Endothelial cell of umbilical vein (primary cell): ENCODE measurements at regions not wholly inside any gene's neighbourhood (a gene's known extent, or its start where the extent isn't known, plus 50 kb on each side); places are given as distances from the start of the nearest gene placed in this dataset.

ENCODE experiments used
- BruUV-seq: library from RNA; stranded (reverse); fragments of 400-500 nt; replicated peaks from 2 replicates; lab custom pipeline; 2021; lab: Mats Ljungman, UMichigan
- CTCF ChIA-PET: fragments of 300-600, 350-600 bp; sonication (Branson Sonifier 250); formaldehyde crosslinking; loops from one replicate; lab custom pipeline; 2021; ENCODE audit warnings: antibody characterized with exemption, inconsistent platforms; lab: Charles Lee
- POLR2A ChIA-PET: fragments of 300-600, 350-600 bp; sonication (Branson Sonifier 250); formaldehyde crosslinking; loops from one replicate; lab custom pipeline; 2021; ENCODE audit warnings: antibody characterized with exemption, inconsistent platforms; lab: Charles Lee
- DNase-seq: peaks from one replicate; pipeline ENCODE4 v3.0.0-alpha.2; 2011; ENCODE audit warnings: low read depth, low spot score
- FAIRE-seq: peaks from 2 replicates; lab custom pipeline; 2011; peaks lifted over from hg19 to GRCh38; lab: Jason Lieb, UNC
- H2AFZ ChIP-seq: 2 replicates; pipeline ENCODE4 v1.6.0; 2012; ENCODE audit warnings: low read depth, low read length, control low read depth, inconsistent platforms
- H3K27ac ChIP-seq: 2 replicates; pipeline ENCODE4 v1.5.1; 2011; ENCODE audit warnings: low read depth, mild to moderate bottlenecking, control low read depth, low read length, moderate library complexity; ENCODE audit not compliant: insufficient read depth
- H3K27me3 ChIP-seq, 2 experiments: 2 replicates each; pipeline versions ENCODE4 v1.6.0 to v1.6.1; 2011; ENCODE audit warnings: low read length in 2 of 2, mixed read lengths in 1 of 2; ENCODE audit not compliant: control insufficient read depth in 2 of 2, insufficient read depth in 2 of 2
- H3K36me3 ChIP-seq, 2 experiments: 2 replicates in 1 of 2; 3 replicates in 1 of 2; pipeline ENCODE4 v1.5.1; 2011; ENCODE audit warnings: low read length in 2 of 2, mild to moderate bottlenecking in 1 of 2, moderate library complexity in 1 of 2; ENCODE audit not compliant: control insufficient read depth in 2 of 2, insufficient read depth in 2 of 2; ENCODE audit errors: extremely low read depth in 1 of 2
- H3K4me1 ChIP-seq: 3 replicates; pipeline ENCODE4 v1.5.1; 2011; ENCODE audit warnings: mild to moderate bottlenecking, low read length; ENCODE audit not compliant: control insufficient read depth, insufficient read depth; ENCODE audit errors: extremely low read depth
- H3K4me2 ChIP-seq: 2 replicates; pipeline ENCODE4 v1.6.1; 2011; ENCODE audit warnings: low read length, control low read depth, mixed read lengths; ENCODE audit not compliant: insufficient read depth
- H3K4me3 ChIP-seq, 3 experiments: fragments of 200-600 bp in 1 of 3; sonication (generic), shearing (Covaris generic) in 1 of 3; replicated peaks in 1 of 3; 2 replicates each; pipeline ENCODE4 v1.5.1; 2011 to 2016; ENCODE audit warnings: control low read depth in 3 of 3, low read length in 3 of 3, mild to moderate bottlenecking in 2 of 3, inconsistent platforms in 1 of 3, low read depth in 1 of 3, moderate library complexity in 1 of 3; ENCODE audit not compliant: insufficient read depth in 1 of 3
- H3K79me2 ChIP-seq: 2 replicates; pipeline ENCODE4 v1.6.0; 2012; ENCODE audit warnings: low read length, inconsistent platforms; ENCODE audit not compliant: control insufficient read depth, insufficient read depth
- H3K9ac ChIP-seq: replicated peaks from 2 replicates; pipeline ENCODE3; 2011; ENCODE audit warnings: low read length, control low read depth; ENCODE audit not compliant: insufficient read depth; ENCODE audit errors: extremely low read depth
- H3K9me1 ChIP-seq: replicated peaks from 3 replicates; pipeline ENCODE4 v1.6.0; 2011; ENCODE audit warnings: mild to moderate bottlenecking, low read length; ENCODE audit not compliant: control insufficient read depth, insufficient read depth; ENCODE audit errors: extremely low read depth
- H3K9me3 ChIP-seq: replicated peaks from 2 replicates; pipeline ENCODE4 v1.5.1; 2012; ENCODE audit warnings: low read length, inconsistent platforms; ENCODE audit not compliant: control insufficient read depth, insufficient read depth
- H4K20me1 ChIP-seq: replicated peaks from 2 replicates; pipeline ENCODE3; 2011; ENCODE audit warnings: mild to moderate bottlenecking, low read length; ENCODE audit not compliant: control insufficient read depth, insufficient read depth; ENCODE audit errors: extremely low read depth
- EZH2 ChIP-seq: IDR thresholded peaks from 2 replicates; pipeline ENCODE4 v1.6.1; 2012; ENCODE audit warnings: borderline replicate concordance, low read depth, mild to moderate bottlenecking, moderate library complexity, low read length, inconsistent platforms; ENCODE audit not compliant: severe bottlenecking
- FOS ChIP-seq: IDR thresholded peaks from 2 replicates; pipeline ENCODE4 v1.6.1; 2011; ENCODE audit warnings: mild to moderate bottlenecking, low read length, moderate library complexity, borderline replicate concordance; ENCODE audit not compliant: insufficient read depth
- GATA2 ChIP-seq: IDR thresholded peaks from 2 replicates; pipeline ENCODE4 v1.7.0; 2011; ENCODE audit warnings: low read depth, mild to moderate bottlenecking, moderate library complexity, mixed read lengths, low read length; ENCODE audit not compliant: insufficient read length, insufficient read depth
- JUN ChIP-seq: IDR thresholded peaks from 2 replicates; pipeline ENCODE4 v1.6.1; 2011; ENCODE audit warnings: borderline replicate concordance, low read depth; ENCODE audit not compliant: insufficient read length, insufficient read depth
- MYC ChIP-seq: IDR thresholded peaks from one replicate; pipeline ENCODE4 v1.6.1; 2011; ENCODE audit warnings: mild to moderate bottlenecking, low read depth, low read length
- POLR2A ChIP-seq: IDR thresholded peaks from 2 replicates; pipeline ENCODE4 v1.6.1; 2012; ENCODE audit warnings: low read depth, mild to moderate bottlenecking, control low read depth, low read length
- POLR2AphosphoS5 ChIP-seq: IDR thresholded peaks from 2 replicates; pipeline ENCODE4 v1.6.1; 2012; ENCODE audit warnings: low read depth, mild to moderate bottlenecking, control low read depth, low read length, moderate library complexity; ENCODE audit not compliant: insufficient read depth
- dilution Hi-C: fragments of 300-500 bp; cut with MboI; formaldehyde crosslinking; loops from one replicate; pipeline ENCODE4 v1.15.0; 2019; ENCODE audit warnings: low sequenced_read_pairs; ENCODE audit not compliant: extremely low pct_ligation_motif_present
- intact Hi-C: fragments of 100-400 bp; cut with micrococcal nuclease; formaldehyde crosslinking; loops from one replicate; pipeline ENCODE4 v1.10.0; 2022
- TF ChIP-seq, protein P1 (sequence below), 2 donors: IDR thresholded peaks; 1 replicate in 1 of 2; 2 replicates in 1 of 2; pipeline ENCODE4 v1.5.1; 2011; ENCODE audit warnings: low read length in 2 of 2, mild to moderate bottlenecking in 2 of 2, moderate library complexity in 2 of 2, control low read depth in 1 of 2, inconsistent platforms in 1 of 2, low read depth in 1 of 2; ENCODE audit not compliant: insufficient read depth in 1 of 2; ENCODE audit errors: extremely low read depth in 1 of 2

DNA sequence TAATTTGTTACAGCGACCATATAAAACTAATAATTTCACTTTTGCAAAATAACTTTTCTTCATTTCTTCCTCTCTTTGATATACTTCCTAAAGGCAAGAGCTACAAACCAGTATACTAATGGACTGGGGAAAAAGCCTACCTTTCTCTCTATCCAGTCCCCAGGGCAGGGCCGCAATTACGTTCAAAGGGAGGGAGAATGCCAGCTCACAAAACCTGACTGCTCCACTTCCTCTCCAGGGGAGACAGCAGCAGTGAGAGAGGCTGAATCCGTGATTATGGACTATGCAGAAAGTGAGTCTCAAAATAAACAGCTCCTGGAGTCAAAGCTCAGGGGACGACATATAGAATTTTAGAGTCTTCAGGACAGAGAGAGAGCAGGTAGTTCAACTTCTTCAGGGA is 126.9 kb upstream of the HES1 start:
- intact Hi-C loops = no loop called here
- Histone ChIP-seq H3K4me2 (no peak overlapping the region), H3K79me2 (no peaks in the 10 kb centered on the region), H3K4me1 (peaks cover 24% of the 10 kb centered on the region), H3K9me1 (no peaks in the 10 kb centered on the region), H3K9me3 (no peaks in the 10 kb centered on the region), H3K27me3 (no peaks in the 10 kb centered on the region), H3K36me3 (no peaks in the 10 kb centered on the region), H3K9ac (no peak overlapping the region), H2AFZ (no peak overlapping the region), H3K4me3 (no peak overlapping the region), H4K20me1 (no peaks in the 10 kb centered on the region), H3K27ac (no peak overlapping the region)
- dilution Hi-C loops = no loop called here
- BruUV-seq = no TSS peak
- ChIA-PET POLR2A (no interaction called here), CTCF (no interaction called here)
- TF ChIP-seq POLR2AphosphoS5 (no peak), POLR2A (no peak), GATA2 (no peak), FOS (no peak), EZH2 (no peak), MYC (no peak), JUN (no peak)
- DNase-seq (no peak), FAIRE-seq (no peak)

DNA sequence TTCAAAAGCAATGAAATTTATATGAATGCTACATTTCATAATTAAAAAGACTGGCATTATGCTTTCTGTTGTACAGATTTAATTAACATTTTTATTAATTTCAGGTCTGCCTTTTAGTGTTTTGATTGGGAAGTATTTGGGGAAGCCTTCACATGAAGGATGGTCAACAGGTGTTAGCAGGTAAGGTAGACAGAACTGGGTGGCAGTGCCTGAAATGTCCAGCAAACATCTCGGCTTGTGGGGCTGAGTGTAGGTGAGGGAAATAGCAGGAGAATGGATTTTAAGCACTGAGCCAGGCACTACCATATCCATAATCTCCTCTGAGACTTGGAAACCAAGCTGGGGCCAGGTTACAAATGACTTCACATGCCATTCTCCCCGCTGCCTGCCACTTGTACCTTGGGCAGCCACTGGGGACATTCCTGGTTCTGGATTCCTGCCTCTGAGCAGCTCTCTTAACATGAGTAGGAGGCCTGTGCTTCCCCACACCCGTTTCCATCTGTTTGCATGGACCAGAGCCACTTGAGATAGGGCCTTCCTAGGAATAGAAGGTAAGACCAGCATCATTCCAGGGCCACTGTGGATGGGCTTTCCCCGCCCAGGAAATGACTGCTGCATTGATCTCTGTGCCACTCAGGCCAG is 125.9 kb upstream of the HES1 start:
- dilution Hi-C loops (no loop called here), intact Hi-C loops (no loop called here)
- no peaks in the 10 kb centered on the region for H3K36me3 ChIP-seq
- H3K4me1 ChIP-seq = peaks cover 14% of the 10 kb centered on the region
- POLR2A ChIA-PET = no interaction called here
- no peak overlapping the region for H2AFZ ChIP-seq
- no peak overlapping the region for H3K27ac ChIP-seq
- H3K9ac ChIP-seq = no peak overlapping the region
- no peaks in the 10 kb centered on the region for H3K9me3 ChIP-seq
- no peak for DNase-seq
- H3K9me1 ChIP-seq = no peaks in the 10 kb centered on the region
- CTCF ChIA-PET = interaction anchor here (0.9 kb wide), 1 partner anchor 222 kb away, joined by 3 read pairs; no protein-coding TSS in a partner anchor
- no peak overlapping the region for H3K4me2 ChIP-seq
- BruUV-seq = no TSS peak
- TF ChIP-seq FOS = no peak
- TF ChIP-seq POLR2A = no peak
- TF ChIP-seq MYC = no peak
- TF ChIP-seq, protein P1, sequence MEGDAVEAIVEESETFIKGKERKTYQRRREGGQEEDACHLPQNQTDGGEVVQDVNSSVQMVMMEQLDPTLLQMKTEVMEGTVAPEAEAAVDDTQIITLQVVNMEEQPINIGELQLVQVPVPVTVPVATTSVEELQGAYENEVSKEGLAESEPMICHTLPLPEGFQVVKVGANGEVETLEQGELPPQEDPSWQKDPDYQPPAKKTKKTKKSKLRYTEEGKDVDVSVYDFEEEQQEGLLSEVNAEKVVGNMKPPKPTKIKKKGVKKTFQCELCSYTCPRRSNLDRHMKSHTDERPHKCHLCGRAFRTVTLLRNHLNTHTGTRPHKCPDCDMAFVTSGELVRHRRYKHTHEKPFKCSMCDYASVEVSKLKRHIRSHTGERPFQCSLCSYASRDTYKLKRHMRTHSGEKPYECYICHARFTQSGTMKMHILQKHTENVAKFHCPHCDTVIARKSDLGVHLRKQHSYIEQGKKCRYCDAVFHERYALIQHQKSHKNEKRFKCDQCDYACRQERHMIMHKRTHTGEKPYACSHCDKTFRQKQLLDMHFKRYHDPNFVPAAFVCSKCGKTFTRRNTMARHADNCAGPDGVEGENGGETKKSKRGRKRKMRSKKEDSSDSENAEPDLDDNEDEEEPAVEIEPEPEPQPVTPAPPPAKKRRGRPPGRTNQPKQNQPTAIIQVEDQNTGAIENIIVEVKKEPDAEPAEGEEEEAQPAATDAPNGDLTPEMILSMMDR (IDR thresholded peaks at IDR 0.05; ENCODE audit: extremely low read depth in 1 of 2, insufficient read depth in 1 of 2, low read depth in 1 of 2, low read length in 2 of 2) = no peak
- TF ChIP-seq EZH2 = no peak
- TF ChIP-seq GATA2 = no peak
- no peak for TF ChIP-seq JUN
- TF ChIP-seq POLR2AphosphoS5 = no peak
- H3K27me3 ChIP-seq = no peaks in the 10 kb centered on the region
- no peak for FAIRE-seq
- H3K79me2 ChIP-seq = no peaks in the 10 kb centered on the region
- no peak overlapping the region for H3K4me3 ChIP-seq
- no peaks in the 10 kb centered on the region for H4K20me1 ChIP-seq
